AG09319 (cell line): ENCODE measurements at regions not wholly inside any gene's neighbourhood (a gene's known extent, or its start where the extent isn't known, plus 50 kb on each side); places are given as distances from the start of the nearest gene placed in this dataset.
A peak's percentile ranks its signal among the peaks of the same experiment; 100 is the strongest.

Experiments used
- DNase-seq: peaks from one replicate; pipeline ENCODE4 v3.0.0-alpha.2; 2010; ENCODE audit warnings: low read depth; ENCODE audit errors: extremely low read depth
- CTCF ChIP-seq: IDR thresholded peaks from 2 replicates; pipeline ENCODE4 v1.5.1; 2011; ENCODE audit warnings: low read depth, mild to moderate bottlenecking, inconsistent platforms, low read length, moderate library complexity

- DNase-seq: no peak
- no peak for TF ChIP-seq CTCF
These were observed 340.2 kb upstream of the IGF1R start for GRCh38 chr15:98308117-98308516.

- TF ChIP-seq CTCF: peak; percentile 80
- DNase-seq: peak; percentile 35
These were observed 336.7 kb upstream of the IGF1R start for GRCh38 chr15:98311566-98312188.

GRCh38 chr15:98312913-98313312 lies 335.4 kb upstream of the IGF1R start:
- DNase-seq: no peak
- TF ChIP-seq CTCF: no peak

DNA sequence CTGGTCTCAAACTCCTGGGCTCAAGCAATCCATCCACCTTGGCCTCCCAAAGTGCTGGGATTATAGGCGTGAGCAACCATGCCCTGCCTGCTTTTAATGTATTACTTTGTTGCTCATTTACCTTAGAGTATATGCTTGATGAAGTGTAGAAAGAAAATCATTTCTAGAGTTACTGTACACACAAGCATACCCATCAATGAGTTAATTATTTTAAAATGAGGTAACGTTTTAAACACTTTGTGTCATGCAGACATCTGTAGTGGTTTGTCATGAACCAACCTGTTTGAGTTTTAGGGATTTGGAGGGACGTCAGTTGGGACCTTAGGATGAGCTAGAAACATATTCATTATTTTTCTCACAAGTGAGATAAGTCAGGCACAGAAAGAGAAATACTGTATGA lies 332.4 kb upstream of the IGF1R start:
- TF ChIP-seq CTCF: no peak
- no peak for DNase-seq

- no peak for TF ChIP-seq CTCF
- no peak for DNase-seq
These were observed 326.4 kb upstream of the IGF1R start for GRCh38 chr15:98321896-98322295.

GRCh38 chr15:98322581-98322980 lies 325.8 kb upstream of the IGF1R start:
- TF ChIP-seq CTCF: no peak
- DNase-seq: no peak

- no peak for DNase-seq
- no peak for TF ChIP-seq CTCF
These were observed 323.9 kb upstream of the IGF1R start for GRCh38 chr15:98324341-98324970.
